ENCODE measurements at regions not wholly inside any gene's neighbourhood (a gene's known extent, or its start where the extent isn't known, plus 50 kb on each side); places are given as distances from the start of the nearest gene placed in this dataset.

GRCh38 chr16:89038221-89038721, 55.4 kb upstream of the ACSF3 start:
- TF ChIP-seq CTCF (IDR thresholded peaks at IDR 0.05; ENCODE audit: low read depth, low read length, poor library complexity, severe bottlenecking), result no peak
- TF ChIP-seq EZH2phosphoT487 (IDR thresholded peaks at IDR 0.05; ENCODE audit: borderline replicate concordance, low read length), result no peak
- Histone ChIP-seq H3F3A (ENCODE audit: control insufficient read depth, insufficient read depth) (peaks cover 7% of the 10 kb centered on the region; the same call in 1 of the 2 replicates), H3K79me2 (ENCODE audit: control insufficient read depth, low read length) (no peaks in the 10 kb centered on the region), H3K4me2 (ENCODE audit: low read length) (peak overlapping the region; percentile 87), H3K36me3 (ENCODE audit: control insufficient read depth, low read length) (no peaks in the 10 kb centered on the region), H3K27ac (ENCODE audit: low read depth, low read length) (peak overlapping the region; percentile 99), H4K20me1 (ENCODE audit: control insufficient read depth, insufficient read depth, low read depth, low read length) (no peaks in the 10 kb centered on the region), H3K9me2 (replicated peaks; ENCODE audit: control insufficient read depth, low read length) (no peaks in the 10 kb centered on the region), H3K27me3 (ENCODE audit: control insufficient read depth, low read length) (no peaks in the 10 kb centered on the region), H3K4me3 (ENCODE audit: low read length) (peak overlapping the region; percentile 70), H3K9me3 (ENCODE audit: control insufficient read depth, insufficient read depth, low read length) (no peaks in the 10 kb centered on the region), H3K4me1 (ENCODE audit: control insufficient read depth, low read length) (peaks cover 87% of the 10 kb centered on the region)

GRCh38 chr16:89038811-89039735, 54.6 kb upstream of the ACSF3 start:
- H3K9me3 ChIP-seq (ENCODE audit: control insufficient read depth, insufficient read depth, low read length), result no peaks in the 10 kb centered on the region
- no peaks in the 10 kb centered on the region for H4K20me1 ChIP-seq (ENCODE audit: control insufficient read depth, insufficient read depth, low read depth, low read length)
- peak overlapping the region; percentile 99 for H3K27ac ChIP-seq (ENCODE audit: low read depth, low read length)
- peaks cover 7% of the 10 kb centered on the region; the same call in 1 of the 2 replicates for H3F3A ChIP-seq (ENCODE audit: control insufficient read depth, insufficient read depth)
- H3K4me1 ChIP-seq (ENCODE audit: control insufficient read depth, low read length), result peaks cover 87% of the 10 kb centered on the region
- no peaks in the 10 kb centered on the region for H3K9me2 ChIP-seq (replicated peaks; ENCODE audit: control insufficient read depth, low read length)
- peak overlapping the region; percentile 70 for H3K4me3 ChIP-seq (ENCODE audit: low read length)
- no peaks in the 10 kb centered on the region for H3K36me3 ChIP-seq (ENCODE audit: control insufficient read depth, low read length)
- H3K27me3 ChIP-seq (ENCODE audit: control insufficient read depth, low read length), result no peaks in the 10 kb centered on the region
- no peak for TF ChIP-seq EZH2phosphoT487 (IDR thresholded peaks at IDR 0.05; ENCODE audit: borderline replicate concordance, low read length)
- TF ChIP-seq CTCF (IDR thresholded peaks at IDR 0.05; ENCODE audit: low read depth, low read length, poor library complexity, severe bottlenecking), result no peak
- no peaks in the 10 kb centered on the region for H3K79me2 ChIP-seq (ENCODE audit: control insufficient read depth, low read length)
- H3K4me2 ChIP-seq (ENCODE audit: low read length), result peak overlapping the region; percentile 87

DNA sequence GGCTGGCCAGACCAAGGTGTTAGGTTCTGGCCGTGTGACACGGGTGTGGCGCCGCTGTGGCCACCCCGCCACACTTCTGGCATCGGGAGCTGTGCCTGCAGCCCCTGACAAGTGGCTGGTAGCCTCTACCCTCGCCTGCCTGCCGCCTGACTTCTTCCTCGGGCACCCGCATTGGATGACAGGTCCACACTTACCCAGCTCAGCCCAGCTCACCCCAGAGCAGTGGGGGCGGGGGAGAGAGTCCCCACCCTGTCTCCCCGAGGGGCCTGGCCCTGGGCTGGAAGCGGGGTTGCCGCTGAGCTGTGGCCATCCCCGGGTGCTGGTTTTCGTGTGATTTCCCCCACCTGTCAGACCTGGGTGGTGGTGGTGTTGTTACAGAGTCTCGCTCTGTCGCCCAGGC, 53.9 kb upstream of the ACSF3 start:
- no peak for TF ChIP-seq CTCF (IDR thresholded peaks at IDR 0.05; ENCODE audit: low read depth, low read length, poor library complexity, severe bottlenecking)
- no peak for TF ChIP-seq EZH2phosphoT487 (IDR thresholded peaks at IDR 0.05; ENCODE audit: borderline replicate concordance, low read length)
- Histone ChIP-seq H3K9me3 (ENCODE audit: control insufficient read depth, insufficient read depth, low read length) (no peaks in the 10 kb centered on the region), H3K9me2 (replicated peaks; ENCODE audit: control insufficient read depth, low read length) (no peaks in the 10 kb centered on the region), H3K4me3 (ENCODE audit: low read length) (peak overlapping the region; percentile 70), H3K27me3 (ENCODE audit: control insufficient read depth, low read length) (no peaks in the 10 kb centered on the region), H3K79me2 (ENCODE audit: control insufficient read depth, low read length) (peaks cover under 1% of the 10 kb centered on the region; the same call in 1 of the 2 replicates), H3K4me1 (ENCODE audit: control insufficient read depth, low read length) (peaks cover 87% of the 10 kb centered on the region), H3F3A (ENCODE audit: control insufficient read depth, insufficient read depth) (peaks cover 7% of the 10 kb centered on the region; the same call in 1 of the 2 replicates), H3K4me2 (ENCODE audit: low read length) (peak overlapping the region; percentile 87), H4K20me1 (ENCODE audit: control insufficient read depth, insufficient read depth, low read depth, low read length) (no peaks in the 10 kb centered on the region), H3K36me3 (ENCODE audit: control insufficient read depth, low read length) (no peaks in the 10 kb centered on the region), H3K27ac (ENCODE audit: low read depth, low read length) (peak overlapping the region; percentile 99)

Data from DOHH2 (cell line).